CD14-positive monocyte (primary cell): ENCODE measurements at regions not wholly inside any gene's neighbourhood (a gene's known extent, or its start where the extent isn't known, plus 50 kb on each side); places are given as distances from the start of the nearest gene placed in this dataset.

Source experiments
- DNase-seq, 3 donors: peaks; one replicate each; pipeline ENCODE4 v3.0.0-alpha.2; 2011 to 2022
- H2AFZ ChIP-seq: 2 replicates; pipeline ENCODE4 v1.6.0; 2012; ENCODE audit warnings: mild to moderate bottlenecking, low read depth, low read length, inconsistent platforms; ENCODE audit not compliant: insufficient read depth, poor library complexity, severe bottlenecking
- H3K27ac ChIP-seq, 2 donors: 1 replicate in 1 of 2; 2 replicates in 1 of 2; pipeline ENCODE4 v1.5.1; 2012 to 2013; ENCODE audit warnings: low read length in 2 of 2, control low read depth in 1 of 2, inconsistent platforms in 1 of 2, low read depth in 1 of 2, mild to moderate bottlenecking in 1 of 2
- H3K27me3 ChIP-seq, 2 donors: one replicate each; pipeline versions ENCODE4 v1.6.0 to v1.6.1; 2011 to 2013; ENCODE audit warnings: low read length in 2 of 2; ENCODE audit not compliant: control insufficient read depth in 2 of 2, insufficient read depth in 2 of 2
- H3K36me3 ChIP-seq, 2 donors: replicated peaks in 1 of 2; 1 replicate in 1 of 2; 2 replicates in 1 of 2; pipeline versions ENCODE4 v1.5.1 to v1.6.1; 2012 to 2013; ENCODE audit warnings: low read length in 2 of 2, control low read depth in 1 of 2, inconsistent platforms in 1 of 2, mild to moderate bottlenecking in 1 of 2; ENCODE audit not compliant: insufficient read depth in 2 of 2, control insufficient read depth in 1 of 2
- H3K4me1 ChIP-seq, 2 donors: 1 replicate in 1 of 2; 2 replicates in 1 of 2; pipeline versions ENCODE4 v1.5.1 to v1.6.1; 2012 to 2013; ENCODE audit warnings: low read length in 2 of 2, control low read depth in 1 of 2, inconsistent platforms in 1 of 2, mild to moderate bottlenecking in 1 of 2, moderate library complexity in 1 of 2; ENCODE audit not compliant: insufficient read depth in 2 of 2, control insufficient read depth in 1 of 2
- H3K4me2 ChIP-seq: replicated peaks from 2 replicates; pipeline ENCODE3; 2012; ENCODE audit warnings: low read length, moderate library complexity, mild to moderate bottlenecking; ENCODE audit not compliant: poor library complexity, severe bottlenecking; ENCODE audit errors: extremely low read depth
- H3K4me3 ChIP-seq, 3 experiments: fragments of 200-600 bp in 1 of 3; sonication (generic) in 1 of 3; replicated peaks in 1 of 3; 1 replicate in 2 of 3; 2 replicates in 1 of 3; pipeline ENCODE4 v1.5.1; 2011 to 2013; ENCODE audit warnings: low read length in 3 of 3, mild to moderate bottlenecking in 3 of 3, control low read depth in 2 of 3, low read depth in 2 of 3, inconsistent platforms in 1 of 3, moderate library complexity in 1 of 3
- H3K79me2 ChIP-seq: 2 replicates; pipeline ENCODE4 v1.6.0; 2012; ENCODE audit warnings: mild to moderate bottlenecking, control low read depth, inconsistent platforms, low read length, moderate library complexity; ENCODE audit not compliant: insufficient read depth
- H3K9ac ChIP-seq: 2 replicates; pipeline ENCODE4 v1.6.0; 2017; ENCODE audit warnings: low read length, mild to moderate bottlenecking; ENCODE audit not compliant: insufficient read depth, poor library complexity, severe bottlenecking
- H3K9me3 ChIP-seq, 2 donors: replicated peaks in 1 of 2; 1 replicate in 1 of 2; 2 replicates in 1 of 2; pipeline versions ENCODE4 v1.5.1 to v1.6.1; 2012 to 2013; ENCODE audit warnings: low read length in 2 of 2, control low read depth in 1 of 2; ENCODE audit not compliant: control insufficient read depth in 1 of 2, insufficient read depth in 1 of 2
- H4K20me1 ChIP-seq: 2 replicates; pipeline ENCODE4 v1.6.0; 2012; ENCODE audit warnings: mild to moderate bottlenecking, low read length, control low read depth, moderate library complexity; ENCODE audit not compliant: insufficient read depth
- H3K27ac Mint-ChIP-seq, 7 donors: one replicate each; pipeline ENCODE4 v1.8.0; 2020; ENCODE audit warnings: mild to moderate bottlenecking in 7 of 7, mixed read lengths in 7 of 7, moderate library complexity in 6 of 7, inconsistent platforms in 2 of 7
- H3K27me3 Mint-ChIP-seq, 3 donors: one replicate each; pipeline ENCODE4 v1.8.0; 2021 to 2022; ENCODE audit warnings: low read depth in 3 of 3, mild to moderate bottlenecking in 3 of 3, mixed read lengths in 3 of 3, moderate library complexity in 3 of 3, inconsistent platforms in 1 of 3
- H3K36me3 Mint-ChIP-seq, 2 donors: one replicate each; pipeline ENCODE4 v1.8.0; 2020; ENCODE audit warnings: mixed read lengths in 2 of 2, inconsistent platforms in 1 of 2, mild to moderate bottlenecking in 1 of 2
- H3K4me1 Mint-ChIP-seq: one replicate; pipeline ENCODE4 v1.8.0; 2020; ENCODE audit warnings: mild to moderate bottlenecking, mixed read lengths
- H3K4me3 Mint-ChIP-seq, 2 donors: one replicate each; pipeline ENCODE4 v1.8.0; 2020; ENCODE audit warnings: mild to moderate bottlenecking in 2 of 2, mixed read lengths in 2 of 2, moderate library complexity in 1 of 2
- H3K9me3 Mint-ChIP-seq, 7 donors: one replicate each; pipeline ENCODE4 v1.8.0; 2020 to 2022; ENCODE audit warnings: mixed read lengths in 7 of 7, mild to moderate bottlenecking in 6 of 7, moderate library complexity in 6 of 7, inconsistent platforms in 2 of 7
- CTCF ChIP-seq: fragments of 200-600 bp; IDR thresholded peaks from one replicate; pipeline ENCODE4 v1.8.0; 2022; ENCODE audit warnings: antibody characterized with exemption, mild to moderate bottlenecking
- WGBS: methylation state at CpG from one replicate; pipeline ENCODE4 v1.1.5; 2013; ENCODE audit warnings: missing lambda C conversion rate; ENCODE audit not compliant: insufficient coverage; 5-methylcytosine and 5-hydroxymethylcytosine counted together
- intact Hi-C, 2 donors: fragments of 100-400 bp; cut with micrococcal nuclease; formaldehyde crosslinking; loops; one replicate each; pipeline versions ENCODE4 v1.15.0 to v1.15.1; 2023

- intact Hi-C loops = no loop called here
- no peak for TF ChIP-seq CTCF
- no peak for DNase-seq
Measured at GRCh38 chr7:81626008-81626407, 143.8 kb downstream of the HGF start.

GRCh38 chr7:81624650-81625631, 144.9 kb downstream of the HGF start:
- no peak for TF ChIP-seq CTCF

More at GRCh38 chr7:81626008-81626407, 143.8 kb downstream of the HGF start:
- Mint-ChIP-seq H3K27ac (no peak overlapping the region), H3K4me1 (no peaks in the 10 kb centered on the region), H3K36me3 (no peaks in the 10 kb centered on the region), H3K4me3 (no peak overlapping the region), H3K9me3 (no peaks in the 10 kb centered on the region), H3K27me3 (no peaks in the 10 kb centered on the region)
- H3K4me2 ChIP-seq = no peak overlapping the region
- no CpG with 5 or more reads among the region's 1 CpG for WGBS
- no peak overlapping the region for H3K27ac ChIP-seq
- H4K20me1 ChIP-seq = no peaks in the 10 kb centered on the region
- no peaks in the 10 kb centered on the region for H3K4me1 ChIP-seq
- H3K27me3 ChIP-seq = no peaks in the 10 kb centered on the region
- no peaks in the 10 kb centered on the region for H3K36me3 ChIP-seq
- H3K79me2 ChIP-seq = no peaks in the 10 kb centered on the region
- no peak overlapping the region for H2AFZ ChIP-seq
- H3K9ac ChIP-seq = no peak overlapping the region
- H3K9me3 ChIP-seq = no peaks in the 10 kb centered on the region
- no peak overlapping the region for H3K4me3 ChIP-seq

More at GRCh38 chr7:81624650-81625631, 144.9 kb downstream of the HGF start:
- H3K4me1 Mint-ChIP-seq = no peaks in the 10 kb centered on the region
- no peaks in the 10 kb centered on the region for H3K79me2 ChIP-seq
- H3K27me3 Mint-ChIP-seq = no peaks in the 10 kb centered on the region
- H2AFZ ChIP-seq = no peak overlapping the region
- no peaks in the 10 kb centered on the region for H4K20me1 ChIP-seq
- no peaks in the 10 kb centered on the region for H3K36me3 ChIP-seq
- H3K27ac ChIP-seq = no peak overlapping the region
- no peaks in the 10 kb centered on the region for H3K36me3 Mint-ChIP-seq
- H3K27ac Mint-ChIP-seq = no peak overlapping the region
- H3K9ac ChIP-seq = no peak overlapping the region
- no peak overlapping the region for H3K4me2 ChIP-seq
- whole genome bisulfite sequencing = 100% methylated on average over 2 of the region's 6 CpGs
- DNase-seq = no peak
- no peak overlapping the region for H3K4me3 Mint-ChIP-seq
- H3K27me3 ChIP-seq = no peaks in the 10 kb centered on the region
- H3K9me3 Mint-ChIP-seq = no peaks in the 10 kb centered on the region
- intact Hi-C loops = no loop called here
- no peaks in the 10 kb centered on the region for H3K4me1 ChIP-seq
- no peak overlapping the region for H3K4me3 ChIP-seq
- no peaks in the 10 kb centered on the region for H3K9me3 ChIP-seq
